DMS53 treated with DMSO at 0.1 percent for 48 hours (cell line): ENCODE measurements at regions not wholly inside any gene's neighbourhood (a gene's known extent, or its start where the extent isn't known, plus 50 kb on each side); places are given as distances from the start of the nearest gene placed in this dataset.
A peak's percentile ranks its signal among the peaks of the same experiment; 100 is the strongest.

Source experiments
- DNase-seq: peaks from one replicate; lab custom pipeline; 2025; ENCODE audit not compliant: unreplicated experiment; lab: John Stamatoyannopoulos, UW

GRCh38 chr11:122279194-122279593 is 163.2 kb upstream of the BLID start:
- DNase-seq, result no peak

DNA sequence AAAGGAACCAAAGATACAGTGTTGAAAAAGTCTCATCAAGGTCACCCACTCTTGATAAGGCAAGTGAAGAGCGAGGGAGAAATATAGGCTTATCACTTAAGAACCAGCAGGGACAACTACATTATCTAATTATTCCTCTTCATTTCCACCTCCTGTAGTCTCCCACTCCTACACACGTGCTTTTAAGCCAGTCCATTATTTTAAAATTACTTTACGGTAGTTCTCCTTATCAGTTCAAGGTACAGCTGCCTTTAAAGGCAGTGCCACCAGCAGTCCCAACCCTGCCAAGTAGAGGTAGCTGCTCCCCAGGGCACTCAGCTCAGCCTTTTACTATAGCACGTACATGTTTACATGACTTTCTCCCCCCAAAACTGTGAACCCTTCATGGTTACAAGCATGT is 161.5 kb upstream of the BLID start:
- DNase-seq, result no peak

GRCh38 chr11:122276221-122276620 is 160.2 kb upstream of the BLID start:
- no peak for DNase-seq

GRCh38 chr11:122275508-122275907 is 159.5 kb upstream of the BLID start:
- DNase-seq, result no peak

DNA sequence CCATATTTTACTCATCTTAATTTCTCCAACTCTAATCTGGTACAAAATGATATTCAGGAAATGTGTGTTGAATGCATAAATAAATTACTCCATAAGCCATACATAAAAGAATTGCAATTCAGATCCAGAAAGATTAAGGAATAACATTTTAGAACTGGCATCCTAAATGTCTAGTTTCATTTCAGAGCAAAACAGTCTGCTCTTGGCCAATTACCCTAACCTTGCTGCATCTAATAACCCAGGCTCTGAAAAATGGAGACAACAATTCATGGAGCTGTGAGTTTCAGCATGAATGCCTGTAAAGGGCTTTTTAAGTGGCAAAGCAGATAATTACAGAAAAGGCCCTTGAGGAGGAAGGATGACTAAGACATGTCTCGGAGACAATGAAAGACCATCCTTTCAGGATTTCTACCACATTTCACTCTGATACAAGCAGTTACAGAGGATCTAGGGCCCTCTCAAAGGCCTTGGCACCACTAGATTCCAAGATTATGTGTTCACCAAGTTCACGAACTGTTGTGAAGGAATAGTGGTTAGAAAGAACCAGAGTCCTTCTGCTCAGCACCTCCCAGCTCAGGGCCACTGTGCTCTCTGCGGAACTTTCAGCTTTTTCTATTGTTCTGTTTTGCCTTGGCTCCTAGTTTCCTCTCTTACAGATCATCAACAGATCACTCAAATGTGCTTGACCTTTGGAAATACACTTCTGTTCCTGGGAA is 157.6 kb upstream of the BLID start:
- no peak for DNase-seq

GRCh38 chr11:122271745-122272144 is 155.7 kb upstream of the BLID start:
- DNase-seq, result no peak

DNA sequence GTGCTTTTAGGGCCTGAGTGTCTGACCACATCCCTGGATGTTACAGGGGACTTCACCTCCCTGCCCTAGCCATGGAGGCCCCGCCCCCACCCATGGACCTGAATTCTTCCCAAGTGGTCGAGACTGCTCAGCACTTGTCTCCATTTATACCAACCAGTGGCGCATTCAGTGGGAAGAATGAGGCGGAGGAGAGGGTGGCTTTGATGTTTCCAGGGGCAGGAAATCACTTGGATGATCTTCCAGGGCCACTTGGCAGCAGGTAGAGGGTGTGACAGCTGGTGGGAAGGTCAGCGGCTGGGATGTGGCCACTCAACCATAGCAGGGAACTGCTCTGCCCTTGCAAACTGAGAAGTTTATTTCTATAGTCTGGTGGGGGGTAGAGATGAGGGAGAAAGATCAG is 155.1 kb upstream of the BLID start:
- peak; percentile 8 for DNase-seq

GRCh38 chr11:122270535-122270934 is 154.5 kb upstream of the BLID start:
- no peak for DNase-seq

DNA sequence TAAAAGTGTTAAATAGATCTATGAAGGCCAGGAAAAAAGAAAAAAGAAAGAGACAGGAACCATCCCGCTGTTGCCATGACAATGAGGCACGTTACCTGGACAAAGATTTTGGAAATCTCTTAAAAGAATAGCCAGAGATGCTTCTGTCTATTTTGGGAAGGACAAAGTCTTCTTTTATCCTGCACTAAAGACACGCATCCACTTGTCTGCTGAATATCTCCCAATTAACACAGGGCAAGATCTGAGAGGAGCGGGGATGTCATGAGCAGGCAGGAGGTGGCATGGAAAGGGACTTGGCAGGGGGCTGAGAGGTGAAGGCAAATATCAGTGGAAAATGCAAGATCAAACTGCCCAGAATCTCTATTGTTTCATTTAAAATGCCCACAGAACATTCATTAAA is 153.8 kb upstream of the BLID start:
- no peak for DNase-seq

DNA sequence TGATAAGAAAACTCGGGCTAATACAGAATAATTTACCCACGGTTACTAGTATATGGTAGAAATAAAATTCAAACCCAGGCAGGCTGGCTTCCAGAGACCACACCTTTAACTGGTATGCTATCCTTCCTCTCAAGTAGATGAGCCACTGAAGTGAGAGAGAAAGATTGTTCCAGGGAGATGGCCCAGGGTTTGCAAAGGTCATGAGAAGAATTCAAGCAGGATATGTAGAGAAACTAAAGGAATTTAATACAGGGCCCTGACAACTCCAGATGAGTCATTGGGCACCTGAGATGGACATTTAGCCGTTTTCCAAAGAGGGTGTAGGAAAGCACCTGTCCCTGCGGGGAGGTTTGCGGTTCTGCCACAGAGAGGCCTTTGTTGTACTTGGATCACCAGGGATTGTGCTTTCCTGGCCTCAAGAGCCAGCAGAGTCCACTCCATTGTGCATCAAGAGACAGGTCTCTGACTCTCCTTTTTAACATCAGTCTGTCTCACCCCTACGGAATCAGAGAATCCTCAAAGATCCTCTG is 152.7 kb upstream of the BLID start:
- no peak for DNase-seq

GRCh38 chr11:122267602-122268001 is 151.6 kb upstream of the BLID start:
- DNase-seq, result no peak

- DNase-seq, result no peak
Measured at GRCh38 chr11:122265981-122266380, 150.0 kb upstream of the BLID start.

DNA sequence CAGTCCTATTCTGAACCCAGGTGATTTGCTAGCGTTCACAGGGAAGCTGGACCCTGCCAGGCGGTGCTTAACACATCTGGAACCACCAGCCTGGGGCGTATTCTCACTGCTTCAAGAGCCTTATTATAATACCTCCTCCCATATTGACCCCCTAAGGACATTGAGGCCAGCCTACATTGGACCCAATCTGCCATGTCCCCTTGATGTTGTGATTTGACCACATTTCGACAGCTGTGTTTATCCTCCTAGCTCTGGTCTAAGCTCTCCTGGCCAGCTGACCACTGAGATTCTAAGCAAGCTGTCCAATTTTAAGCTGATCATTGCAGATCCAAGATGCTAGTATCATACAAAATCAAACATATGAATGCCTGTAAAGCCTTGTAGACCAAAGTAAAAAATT is 148.1 kb upstream of the BLID start:
- DNase-seq, result no peak

DNA sequence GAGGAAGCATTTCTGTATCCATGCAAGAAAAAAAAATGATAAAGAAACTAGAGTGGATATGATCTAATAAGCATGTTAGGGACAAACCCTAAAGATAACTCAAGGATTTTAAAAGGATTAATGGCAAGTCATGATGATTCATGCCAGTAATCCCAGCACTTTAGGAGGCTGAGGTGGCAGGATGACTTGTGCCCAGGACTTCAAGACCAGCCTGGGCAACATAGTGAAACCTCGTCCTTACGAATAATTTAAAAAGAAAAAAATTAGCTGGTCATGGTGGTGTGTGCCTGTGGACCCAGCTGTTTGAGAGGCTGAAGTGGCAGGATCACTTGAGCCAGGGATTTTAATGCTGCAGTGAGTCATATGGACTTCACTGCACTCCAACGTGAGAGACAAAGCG is 145.5 kb upstream of the BLID start:
- DNase-seq, result no peak

DNA sequence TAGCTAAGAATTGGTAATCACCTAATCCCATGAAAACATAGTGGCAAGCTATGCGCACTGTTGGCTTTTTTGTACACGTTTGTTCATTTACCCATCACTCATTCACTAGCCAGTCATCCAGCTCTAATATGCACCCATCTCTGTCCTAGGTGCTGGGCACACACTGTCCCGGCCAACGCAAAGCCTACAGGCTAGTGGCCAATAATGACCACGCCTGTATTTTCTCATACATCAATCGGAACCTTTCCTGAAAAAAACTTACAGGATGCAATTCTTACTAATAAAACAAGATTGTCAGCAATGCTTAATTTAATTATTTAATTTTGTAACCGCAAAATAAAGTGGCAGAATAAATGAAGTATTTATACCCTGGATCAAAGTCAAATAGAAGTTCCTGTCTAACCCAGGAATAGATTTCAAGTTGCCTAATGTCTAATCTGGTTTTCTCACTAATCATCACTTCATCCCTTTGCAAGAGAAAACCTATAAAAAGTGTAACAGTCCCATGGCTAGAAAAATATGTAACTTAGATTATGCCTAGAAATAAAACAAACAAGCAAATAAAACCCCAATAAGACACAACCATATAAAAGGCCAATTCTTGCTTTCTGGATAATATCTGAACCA is 143.3 kb upstream of the BLID start:
- DNase-seq, result no peak

DNA sequence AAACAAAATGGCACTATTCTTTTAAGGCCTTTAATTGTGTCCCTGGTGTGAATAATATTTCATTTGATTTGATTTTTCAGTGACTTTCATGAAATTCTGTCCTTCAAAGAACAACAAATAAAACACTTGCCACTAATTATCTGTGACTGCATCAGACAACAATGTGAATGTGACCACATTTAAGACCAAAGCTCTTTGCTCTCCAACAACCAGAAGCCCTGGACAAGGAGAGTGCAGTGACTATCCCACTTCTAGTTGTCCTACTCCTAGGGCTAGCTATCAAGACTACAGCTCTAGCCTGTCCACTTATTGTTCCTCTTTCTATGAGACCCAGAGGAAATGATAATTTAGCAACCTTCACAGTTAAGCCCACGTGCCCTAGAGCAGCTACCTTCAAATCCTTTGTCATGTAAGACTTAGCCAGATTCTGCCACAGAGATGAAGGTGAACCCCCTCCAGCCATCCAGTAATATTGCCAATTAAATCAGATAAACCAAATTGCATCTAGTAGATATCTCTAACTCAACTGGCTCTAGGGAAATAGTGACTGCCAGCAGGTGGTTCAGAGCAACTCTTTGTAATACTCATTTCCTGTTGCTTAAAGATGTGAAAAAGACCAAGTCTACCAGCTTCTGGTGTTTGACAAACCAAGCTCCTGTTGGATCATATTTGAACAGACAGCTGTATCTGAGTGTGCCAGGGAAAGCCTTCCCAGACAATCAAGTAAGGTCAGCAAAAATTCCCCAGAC is 142.6 kb upstream of the BLID start:
- DNase-seq, result no peak

DNA sequence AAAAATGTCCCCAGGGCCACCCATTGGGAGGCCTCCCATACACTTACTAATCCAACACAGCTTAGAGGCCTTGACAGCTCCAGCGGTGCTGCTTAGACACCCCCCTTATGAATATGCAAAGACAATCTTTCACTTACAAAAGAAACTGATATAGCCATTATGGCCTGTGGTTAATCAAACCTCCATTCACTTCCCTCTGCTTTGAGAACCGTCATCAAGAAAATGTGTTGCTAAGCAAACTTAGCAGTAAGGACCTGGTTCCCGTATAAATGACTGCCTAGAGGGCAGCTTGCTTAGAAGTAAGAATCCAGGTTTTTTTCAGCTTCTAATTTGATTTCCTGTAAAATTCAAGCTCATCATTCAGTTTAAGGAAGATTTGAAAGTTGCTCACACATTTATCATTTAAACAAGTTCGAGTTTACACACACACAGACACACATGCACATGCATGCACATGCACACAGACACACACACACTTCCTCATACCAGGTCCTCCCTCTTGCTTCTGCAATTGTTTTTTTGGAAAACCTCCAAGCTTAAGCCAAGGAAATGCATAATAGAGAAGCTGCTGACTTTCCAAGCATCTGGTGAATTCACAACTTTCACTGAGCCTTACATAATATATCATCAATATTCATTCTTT is 137.7 kb upstream of the BLID start:
- DNase-seq, result no peak

- DNase-seq, result no peak
Measured at GRCh38 chr11:122248939-122249338, 132.9 kb upstream of the BLID start.

- DNase-seq, result peak; percentile 11
Measured at GRCh38 chr11:122248131-122248530, 132.1 kb upstream of the BLID start.

- no peak for DNase-seq
Measured at GRCh38 chr11:122246874-122247273, 130.9 kb upstream of the BLID start.

GRCh38 chr11:122242731-122243130 is 126.7 kb upstream of the BLID start:
- no peak for DNase-seq

DNA sequence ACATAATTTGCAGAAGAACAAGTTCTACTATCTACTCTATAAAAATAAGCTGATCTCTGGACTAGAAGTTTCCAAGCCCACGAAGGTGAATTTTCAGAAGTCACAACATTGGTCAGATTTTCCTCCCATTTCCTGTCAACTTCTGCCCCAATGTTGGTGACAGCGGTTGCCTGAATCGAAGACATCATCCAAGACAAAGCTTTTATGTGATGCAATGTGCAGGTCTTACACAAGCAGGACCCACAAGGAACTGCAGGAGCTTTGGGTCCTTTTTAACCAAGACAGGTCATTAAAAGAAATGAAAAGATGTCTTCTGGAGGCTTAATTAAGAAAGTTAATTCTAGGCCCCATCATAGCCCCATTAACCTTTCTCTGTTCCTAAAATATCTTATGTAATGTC is 125.6 kb upstream of the BLID start:
- DNase-seq, result no peak
